Smooth muscle cell (in vitro differentiated cells): ENCODE measurements at regions not wholly inside any gene's neighbourhood (a gene's known extent, or its start where the extent isn't known, plus 50 kb on each side); places are given as distances from the start of the nearest gene placed in this dataset.

Experiments
- DNase-seq: peaks from one replicate; lab custom pipeline; 2025; ENCODE audit not compliant: unreplicated experiment; lab: John Stamatoyannopoulos, UW
- H2AFZ ChIP-seq: fragments of 200-600 bp; sonication (generic); 2 replicates; pipeline ENCODE4 v1.6.0; 2016; ENCODE audit warnings: antibody characterized with exemption, low read depth, mild to moderate bottlenecking
- H3F3A ChIP-seq: fragments of 200-600 bp; sonication (generic); 2 replicates; pipeline ENCODE4 v1.6.0; 2017; ENCODE audit warnings: antibody characterized with exemption, low read depth
- H3K27ac ChIP-seq: fragments of 200-600 bp; sonication (generic); 2 replicates; pipeline ENCODE4 v1.5.1; 2016; ENCODE audit warnings: low read depth, mild to moderate bottlenecking
- H3K27me3 ChIP-seq: fragments of 200-600 bp; sonication (generic); 2 replicates; pipeline ENCODE4 v1.6.1; 2016; ENCODE audit warnings: low read depth, mild to moderate bottlenecking
- H3K36me3 ChIP-seq: fragments of 200-600 bp; sonication (generic); 2 replicates; pipeline ENCODE4 v1.5.1; 2016; ENCODE audit warnings: low read depth
- H3K4me1 ChIP-seq: fragments of 200-600 bp; sonication (generic); 2 replicates; pipeline ENCODE4 v1.5.1; 2016; ENCODE audit warnings: low read depth
- H3K4me2 ChIP-seq: fragments of 200-600 bp; sonication (generic); 2 replicates; pipeline ENCODE4 v1.6.0; 2016; ENCODE audit warnings: mild to moderate bottlenecking
- H3K4me3 ChIP-seq: fragments of 200-600 bp; sonication (generic); 2 replicates; pipeline ENCODE4 v1.5.1; 2016; ENCODE audit warnings: mild to moderate bottlenecking
- H3K79me2 ChIP-seq: fragments of 200-600 bp; sonication (generic); 2 replicates; pipeline ENCODE4 v1.6.0; 2016; ENCODE audit warnings: low read depth, mild to moderate bottlenecking
- H3K9ac ChIP-seq: fragments of 200-600 bp; sonication (generic); 2 replicates; pipeline ENCODE4 v1.6.0; 2016; ENCODE audit warnings: low read depth
- H3K9me3 ChIP-seq: fragments of 200-600 bp; sonication (generic); replicated peaks from 2 replicates; pipeline ENCODE4 v1.5.1; 2016; ENCODE audit warnings: low read depth
- H4K20me1 ChIP-seq: fragments of 200-600 bp; sonication (generic); 2 replicates; pipeline ENCODE4 v1.6.0; 2016; ENCODE audit warnings: low read depth
- WGBS: methylation state at CpG from one replicate; pipeline ENCODE4 v1.1.7; 2016; ENCODE audit warnings: low lambda C conversion rate; 5-methylcytosine and 5-hydroxymethylcytosine counted together
- TF ChIP-seq, protein P1 (sequence below): fragments of 200-600 bp; sonication (generic); IDR thresholded peaks from 2 replicates; pipeline ENCODE4 v1.5.1; 2017; ENCODE audit warnings: borderline replicate concordance, mild to moderate bottlenecking, antibody characterized with exemption; ENCODE audit not compliant: insufficient read depth, poor library complexity, severe bottlenecking

DNA sequence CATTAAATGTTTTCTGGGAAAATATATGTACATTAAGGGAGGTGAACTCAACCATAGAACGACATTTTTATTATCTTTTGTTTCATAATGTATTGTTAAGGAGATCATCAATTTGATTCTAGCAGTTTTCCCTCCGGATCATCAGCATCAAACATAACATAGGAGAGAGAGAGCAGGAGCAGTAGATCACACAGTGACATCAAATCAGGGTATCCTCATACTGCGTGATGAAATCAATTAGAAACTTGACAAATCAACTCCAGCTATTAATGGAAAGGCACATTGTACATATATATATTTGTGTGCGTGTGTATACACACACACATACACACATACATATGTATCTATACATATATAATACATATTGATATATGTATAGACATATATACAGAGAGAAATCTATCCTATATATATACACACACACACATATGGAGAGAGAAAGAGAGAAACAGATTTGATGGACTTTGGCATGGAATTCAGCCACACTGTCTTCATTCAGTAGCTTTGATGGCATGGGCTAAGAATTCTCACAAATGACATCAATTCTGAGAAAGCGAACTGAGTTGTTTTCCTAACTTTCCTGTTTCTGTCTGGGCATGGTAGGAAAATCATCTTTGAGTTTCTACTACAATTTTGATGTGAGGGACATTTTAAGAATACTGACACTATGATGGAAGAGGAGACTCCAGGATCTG, 1302.8 kb upstream of the SEL1L start:
- Histone ChIP-seq H3K4me2 (no peak overlapping the region), H2AFZ (no peak overlapping the region), H3F3A (no peaks in the 10 kb centered on the region), H3K36me3 (no peaks in the 10 kb centered on the region), H3K4me3 (no peak overlapping the region), H3K79me2 (no peaks in the 10 kb centered on the region), H3K4me1 (no peaks in the 10 kb centered on the region), H3K9me3 (no peaks in the 10 kb centered on the region), H3K27me3 (peaks cover 18% of the 10 kb centered on the region), H3K9ac (no peak overlapping the region), H3K27ac (no peak overlapping the region), H4K20me1 (no peaks in the 10 kb centered on the region)
- 85% methylated on average over 5 of the region's 5 CpGs for WGBS
- no peak for DNase-seq
- TF ChIP-seq, protein P1, sequence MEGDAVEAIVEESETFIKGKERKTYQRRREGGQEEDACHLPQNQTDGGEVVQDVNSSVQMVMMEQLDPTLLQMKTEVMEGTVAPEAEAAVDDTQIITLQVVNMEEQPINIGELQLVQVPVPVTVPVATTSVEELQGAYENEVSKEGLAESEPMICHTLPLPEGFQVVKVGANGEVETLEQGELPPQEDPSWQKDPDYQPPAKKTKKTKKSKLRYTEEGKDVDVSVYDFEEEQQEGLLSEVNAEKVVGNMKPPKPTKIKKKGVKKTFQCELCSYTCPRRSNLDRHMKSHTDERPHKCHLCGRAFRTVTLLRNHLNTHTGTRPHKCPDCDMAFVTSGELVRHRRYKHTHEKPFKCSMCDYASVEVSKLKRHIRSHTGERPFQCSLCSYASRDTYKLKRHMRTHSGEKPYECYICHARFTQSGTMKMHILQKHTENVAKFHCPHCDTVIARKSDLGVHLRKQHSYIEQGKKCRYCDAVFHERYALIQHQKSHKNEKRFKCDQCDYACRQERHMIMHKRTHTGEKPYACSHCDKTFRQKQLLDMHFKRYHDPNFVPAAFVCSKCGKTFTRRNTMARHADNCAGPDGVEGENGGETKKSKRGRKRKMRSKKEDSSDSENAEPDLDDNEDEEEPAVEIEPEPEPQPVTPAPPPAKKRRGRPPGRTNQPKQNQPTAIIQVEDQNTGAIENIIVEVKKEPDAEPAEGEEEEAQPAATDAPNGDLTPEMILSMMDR, result no peak

DNA sequence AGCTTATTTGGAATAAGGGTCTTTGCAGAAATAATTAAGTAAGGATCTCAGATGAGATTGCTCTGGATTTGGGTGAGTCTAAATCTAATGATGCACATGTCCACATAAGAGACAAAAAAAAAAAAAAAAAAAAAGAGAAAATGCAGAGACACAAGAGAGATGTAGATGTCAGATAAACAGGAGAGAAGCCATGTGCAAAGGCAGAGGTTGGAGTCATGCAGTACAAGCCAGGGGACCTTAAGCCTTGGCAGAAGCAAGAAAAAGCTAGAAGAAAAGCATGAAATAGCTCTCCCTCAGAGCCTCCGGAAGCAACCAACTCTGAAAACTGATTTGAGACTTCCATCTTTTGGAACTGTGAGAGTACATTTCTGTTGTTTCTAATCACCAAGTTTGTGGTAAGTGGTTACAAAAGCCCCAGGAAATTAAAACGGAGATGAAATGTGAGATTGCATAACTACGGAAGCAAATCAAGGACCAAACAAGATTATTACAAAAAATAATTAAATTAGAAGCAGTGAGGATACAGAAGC, 1304.0 kb upstream of the SEL1L start:
- Histone ChIP-seq H3K36me3 (no peaks in the 10 kb centered on the region), H3K27me3 (peaks cover 18% of the 10 kb centered on the region), H3K9me3 (no peaks in the 10 kb centered on the region), H3K9ac (no peak overlapping the region), H4K20me1 (no peaks in the 10 kb centered on the region), H3F3A (no peaks in the 10 kb centered on the region), H3K4me1 (no peaks in the 10 kb centered on the region), H3K79me2 (no peaks in the 10 kb centered on the region), H3K4me3 (no peak overlapping the region), H3K4me2 (no peak overlapping the region), H2AFZ (no peak overlapping the region), H3K27ac (no peak overlapping the region)
- WGBS, result 84% methylated on average over 3 of the region's 3 CpGs
- no peak for DNase-seq
- TF ChIP-seq, protein P1, result no peak

DNA sequence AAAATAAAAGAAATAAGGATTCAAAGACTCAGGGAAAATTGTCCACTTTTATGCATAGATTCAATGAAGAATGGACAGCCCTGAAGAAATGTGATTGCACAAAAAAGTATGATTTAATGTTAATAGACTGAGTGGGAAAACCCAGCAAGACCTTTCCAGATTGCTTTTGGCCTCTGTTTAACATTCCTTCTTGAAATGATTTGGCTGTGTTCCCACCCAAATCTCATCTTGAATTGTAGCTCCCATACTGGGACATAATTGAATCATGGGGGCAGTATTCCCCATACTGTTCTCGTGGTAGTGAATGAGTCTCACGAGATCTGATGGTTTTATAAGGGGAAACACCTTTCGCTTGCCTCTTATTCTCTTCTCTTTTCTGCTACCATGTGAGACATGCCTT, 1316.9 kb upstream of the SEL1L start:
- H3K4me1 ChIP-seq, result peaks cover 19% of the 10 kb centered on the region
- H3K27ac ChIP-seq, result no peak overlapping the region
- no peak overlapping the region for H3K4me3 ChIP-seq
- H3K36me3 ChIP-seq, result no peaks in the 10 kb centered on the region
- no peak overlapping the region for H3K9ac ChIP-seq
- DNase-seq, result no peak
- 91% methylated on average over 3 of the region's 3 CpGs for WGBS
- H3K79me2 ChIP-seq, result no peaks in the 10 kb centered on the region
- no peak overlapping the region for H2AFZ ChIP-seq
- no peaks in the 10 kb centered on the region for H4K20me1 ChIP-seq
- H3K27me3 ChIP-seq, result no peaks in the 10 kb centered on the region
- no peak overlapping the region for H3K4me2 ChIP-seq
- TF ChIP-seq, protein P1, result no peak
- peaks cover 8% of the 10 kb centered on the region for H3F3A ChIP-seq
- no peaks in the 10 kb centered on the region for H3K9me3 ChIP-seq

DNA sequence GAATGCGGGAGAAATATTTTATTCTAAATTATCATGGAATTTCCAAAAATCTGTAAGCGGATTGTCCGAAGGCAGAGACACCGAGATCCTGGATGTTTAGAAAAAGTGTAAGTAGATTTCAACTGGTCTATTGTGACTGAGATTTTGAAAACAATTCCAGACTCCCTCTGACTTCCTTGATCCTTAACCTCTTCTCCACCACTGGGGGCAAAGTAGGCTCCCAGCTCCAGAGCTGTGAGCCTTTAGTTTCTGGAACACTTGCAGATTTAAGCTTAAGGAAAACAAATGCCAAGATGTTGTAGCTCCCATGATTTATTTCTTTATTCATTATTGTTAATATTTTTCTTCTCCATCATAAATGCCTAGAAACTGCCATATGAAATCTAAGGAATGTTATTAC, 1320.5 kb upstream of the SEL1L start:
- Histone ChIP-seq H3K4me3 (no peak overlapping the region), H4K20me1 (no peaks in the 10 kb centered on the region), H3K36me3 (no peaks in the 10 kb centered on the region), H2AFZ (no peak overlapping the region), H3K9ac (no peak overlapping the region), H3K4me1 (peaks cover 19% of the 10 kb centered on the region), H3F3A (peaks cover 15% of the 10 kb centered on the region), H3K4me2 (no peak overlapping the region), H3K27me3 (no peaks in the 10 kb centered on the region), H3K27ac (no peak overlapping the region), H3K9me3 (no peaks in the 10 kb centered on the region), H3K79me2 (no peaks in the 10 kb centered on the region)
- 90% methylated on average over 4 of the region's 4 CpGs for WGBS
- no peak for DNase-seq
- TF ChIP-seq, protein P1, result no peak
